IPS-20b (cell line): ENCODE measurements at regions not wholly inside any gene's neighbourhood (a gene's known extent, or its start where the extent isn't known, plus 50 kb on each side); places are given as distances from the start of the nearest gene placed in this dataset.
"Not testable (repeated sequence)": the region's sequence is repeated elsewhere in the genome, so short reads cannot be mapped to it uniquely, and the experiment has no call there.

ENCODE experiments used
- H3K27ac ChIP-seq: one replicate; pipeline ENCODE4 v1.5.1; 2013; ENCODE audit warnings: low read length
- H3K27me3 ChIP-seq: 2 replicates; pipeline ENCODE4 v1.6.1; 2013; ENCODE audit warnings: mild to moderate bottlenecking, low read length, inconsistent platforms; ENCODE audit not compliant: insufficient read depth
- H3K36me3 ChIP-seq: 2 replicates; pipeline ENCODE4 v1.6.1; 2013; ENCODE audit warnings: low read depth, mild to moderate bottlenecking, inconsistent platforms, low read length, moderate library complexity; ENCODE audit not compliant: insufficient read depth
- H3K4me1 ChIP-seq: 2 replicates; pipeline ENCODE4 v1.6.1; 2013; ENCODE audit warnings: mild to moderate bottlenecking, control low read depth, inconsistent platforms, low read length, moderate library complexity; ENCODE audit not compliant: insufficient read depth
- H3K4me3 ChIP-seq: 2 replicates; pipeline ENCODE4 v1.5.1; 2013; ENCODE audit warnings: mild to moderate bottlenecking, low read length, inconsistent platforms
- H3K9ac ChIP-seq: 2 replicates; pipeline ENCODE4 v1.6.1; 2013; ENCODE audit warnings: low read depth, mild to moderate bottlenecking, inconsistent platforms, low read length, moderate library complexity
- H3K9me3 ChIP-seq: 2 replicates; pipeline ENCODE4 v1.6.1; 2013; ENCODE audit warnings: mild to moderate bottlenecking, low read depth, low read length, inconsistent platforms; ENCODE audit not compliant: insufficient read depth

GRCh38 chr15:69609776-69610175 lies 157.2 kb downstream of the RPLP1 start:
- H3K27me3 ChIP-seq, result no peaks in the 10 kb centered on the region
- no peak overlapping the region for H3K9ac ChIP-seq
- H3K4me3 ChIP-seq, result no peak overlapping the region
- no peaks in the 10 kb centered on the region for H3K4me1 ChIP-seq
- H3K36me3 ChIP-seq, result no peaks in the 10 kb centered on the region
- H3K27ac ChIP-seq, result no peak overlapping the region
- H3K9me3 ChIP-seq, result no peaks in the 10 kb centered on the region

- Histone ChIP-seq H3K9ac (no peak overlapping the region), H3K9me3 (no peaks in the 10 kb centered on the region), H3K4me3 (no peak overlapping the region), H3K27me3 (no peaks in the 10 kb centered on the region), H3K4me1 (no peaks in the 10 kb centered on the region), H3K27ac (no peak overlapping the region), H3K36me3 (no peaks in the 10 kb centered on the region)
These were observed 157.7 kb downstream of the RPLP1 start for GRCh38 chr15:69610277-69610676.

- H3K9me3 ChIP-seq, result no peaks in the 10 kb centered on the region
- no peaks in the 10 kb centered on the region for H3K36me3 ChIP-seq
- no peaks in the 10 kb centered on the region for H3K4me1 ChIP-seq
- no peak overlapping the region for H3K9ac ChIP-seq
- no peak overlapping the region for H3K4me3 ChIP-seq
- no peak overlapping the region for H3K27ac ChIP-seq
- no peaks in the 10 kb centered on the region for H3K27me3 ChIP-seq
These were observed 158.2 kb downstream of the RPLP1 start for GRCh38 chr15:69610858-69611257.

GRCh38 chr15:69612112-69612511 lies 159.5 kb downstream of the RPLP1 start:
- H3K27me3 ChIP-seq, result no peaks in the 10 kb centered on the region
- H3K4me1 ChIP-seq, result no peaks in the 10 kb centered on the region
- no peak overlapping the region for H3K27ac ChIP-seq

GRCh38 chr15:69613182-69613581 lies 160.6 kb downstream of the RPLP1 start:
- Histone ChIP-seq H3K27me3 (no peaks in the 10 kb centered on the region), H3K4me3 (no peak overlapping the region), H3K36me3 (no peaks in the 10 kb centered on the region), H3K27ac (no peak overlapping the region), H3K9ac (no peak overlapping the region), H3K4me1 (no peaks in the 10 kb centered on the region), H3K9me3 (no peaks in the 10 kb centered on the region)

More at GRCh38 chr15:69612112-69612511, 159.5 kb downstream of the RPLP1 start:
- Histone ChIP-seq H3K36me3 (no peaks in the 10 kb centered on the region), H3K9me3 (no peaks in the 10 kb centered on the region), H3K4me3 (no peak overlapping the region), H3K9ac (no peak overlapping the region)

GRCh38 chr15:69613988-69614387 lies 161.4 kb downstream of the RPLP1 start:
- Histone ChIP-seq H3K27ac (no peak overlapping the region), H3K9me3 (no peaks in the 10 kb centered on the region), H3K4me3 (no peak overlapping the region), H3K9ac (no peak overlapping the region), H3K27me3 (no peaks in the 10 kb centered on the region), H3K4me1 (no peaks in the 10 kb centered on the region), H3K36me3 (no peaks in the 10 kb centered on the region)

GRCh38 chr15:69615736-69616135 lies 163.1 kb downstream of the RPLP1 start:
- Histone ChIP-seq H3K36me3 (no peaks in the 10 kb centered on the region), H3K4me1 (no peaks in the 10 kb centered on the region)

GRCh38 chr15:69616558-69616957 lies 163.9 kb downstream of the RPLP1 start:
- no peak overlapping the region for H3K4me3 ChIP-seq
- no peaks in the 10 kb centered on the region for H3K9me3 ChIP-seq
- no peaks in the 10 kb centered on the region for H3K36me3 ChIP-seq
- H3K4me1 ChIP-seq, result no peaks in the 10 kb centered on the region
- no peak overlapping the region for H3K27ac ChIP-seq
- no peak overlapping the region for H3K9ac ChIP-seq
- H3K27me3 ChIP-seq, result no peaks in the 10 kb centered on the region

More at GRCh38 chr15:69615736-69616135, 163.1 kb downstream of the RPLP1 start:
- Histone ChIP-seq H3K9me3 (no peaks in the 10 kb centered on the region), H3K9ac (no peak overlapping the region), H3K27ac (no peak overlapping the region), H3K27me3 (no peaks in the 10 kb centered on the region), H3K4me3 (no peak overlapping the region)

GRCh38 chr15:69617144-69617543 lies 164.5 kb downstream of the RPLP1 start:
- H3K9me3 ChIP-seq, H3K27ac ChIP-seq, H3K27me3 ChIP-seq, H3K36me3 ChIP-seq, H3K4me1 ChIP-seq, H3K9ac ChIP-seq, H3K4me3 ChIP-seq: not testable (repeated sequence)

GRCh38 chr15:69623392-69624154 lies 171.0 kb downstream of the RPLP1 start:
- Histone ChIP-seq H3K9ac (no peak overlapping the region), H3K4me1 (no peaks in the 10 kb centered on the region), H3K36me3 (no peaks in the 10 kb centered on the region), H3K4me3 (no peak overlapping the region), H3K27ac (no peak overlapping the region), H3K9me3 (peaks cover 3% of the 10 kb centered on the region), H3K27me3 (no peaks in the 10 kb centered on the region)

- H3K27me3 ChIP-seq, result no peaks in the 10 kb centered on the region
- no peak overlapping the region for H3K9ac ChIP-seq
- H3K27ac ChIP-seq, result no peak overlapping the region
These were observed 171.5 kb downstream of the RPLP1 start for GRCh38 chr15:69624155-69624520.

GRCh38 chr15:69624816-69625215 lies 172.2 kb downstream of the RPLP1 start:
- Histone ChIP-seq H3K9ac (no peak overlapping the region), H3K4me1 (no peaks in the 10 kb centered on the region), H3K4me3 (no peak overlapping the region), H3K9me3 (peaks cover 3% of the 10 kb centered on the region), H3K27ac (no peak overlapping the region), H3K36me3 (no peaks in the 10 kb centered on the region), H3K27me3 (no peaks in the 10 kb centered on the region)

More at GRCh38 chr15:69624155-69624520, 171.5 kb downstream of the RPLP1 start:
- Histone ChIP-seq H3K4me1 (no peaks in the 10 kb centered on the region), H3K36me3 (no peaks in the 10 kb centered on the region), H3K9me3 (peaks cover 3% of the 10 kb centered on the region), H3K4me3 (no peak overlapping the region)
